ENCODE measurements at regions not wholly inside any gene's neighbourhood (a gene's known extent, or its start where the extent isn't known, plus 50 kb on each side); places are given as distances from the start of the nearest gene placed in this dataset.

DNA sequence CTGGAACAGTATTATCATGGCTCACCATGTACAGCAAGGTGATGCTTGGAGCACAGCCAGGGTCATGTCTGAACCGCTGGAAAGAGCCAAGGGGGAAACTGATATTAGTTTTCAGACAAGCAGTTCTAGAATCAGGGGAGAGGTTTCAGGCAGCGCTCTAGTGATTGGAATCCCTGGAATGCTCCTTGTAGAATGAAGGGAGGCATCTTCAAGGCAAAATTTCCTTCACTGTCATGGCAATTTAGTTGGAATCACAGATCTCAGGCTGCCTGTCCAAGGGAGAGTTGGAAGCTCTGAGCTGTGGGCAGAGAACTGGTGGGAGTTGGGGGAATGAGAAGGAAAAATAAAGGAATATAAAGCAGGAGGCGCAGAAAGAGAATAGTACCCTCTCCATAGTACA, 737.1 kb downstream of the PTPRU start:
- TF ChIP-seq FOXP2 (optimal IDR thresholded peaks at IDR 0.05; ENCODE audit: borderline replicate concordance, extremely low read depth, extremely low read length, insufficient read depth) (no peak), POLR2AphosphoS5 (IDR thresholded peaks at IDR 0.05; ENCODE audit: low read depth, low read length) (no peak), TAF1 (IDR thresholded peaks at IDR 0.05; ENCODE audit: borderline replicate concordance, insufficient read depth, low read length) (no peak), SIN3A (IDR thresholded peaks at IDR 0.05; ENCODE audit: borderline replicate concordance, insufficient read depth, low read length) (no peak)

DNA sequence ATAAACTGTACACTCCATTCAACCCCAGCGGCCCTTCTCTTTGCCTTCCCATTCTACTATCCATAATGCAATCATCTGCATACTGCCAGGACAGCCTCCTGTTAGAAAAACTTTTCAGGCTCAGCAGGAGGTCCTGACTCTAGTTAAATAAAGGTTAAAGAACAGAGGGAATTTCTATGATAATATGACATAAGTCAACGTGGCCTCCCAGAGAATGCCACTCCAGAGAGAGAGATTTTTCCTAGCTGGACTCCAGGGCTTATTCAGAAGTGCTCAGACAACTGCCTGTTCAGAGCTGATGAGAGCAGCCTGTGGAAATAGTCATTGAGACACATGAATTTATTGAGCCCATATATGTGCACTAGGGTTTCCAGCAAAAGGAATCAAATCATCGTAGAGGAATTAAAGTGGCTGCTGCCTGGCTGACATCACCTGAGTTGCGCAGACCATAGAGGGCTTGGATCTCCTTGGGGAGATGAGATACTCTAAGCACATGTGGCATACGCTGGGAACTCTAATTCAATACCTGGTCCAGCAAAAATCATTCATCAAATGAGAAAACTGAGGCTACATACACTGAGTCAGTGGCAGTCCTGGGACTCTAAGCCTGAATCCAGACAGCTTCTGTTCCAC, 736.2 kb downstream of the PTPRU start:
- TF ChIP-seq FOXP2 (optimal IDR thresholded peaks at IDR 0.05; ENCODE audit: borderline replicate concordance, extremely low read depth, extremely low read length, insufficient read depth): no peak
- TF ChIP-seq POLR2AphosphoS5 (IDR thresholded peaks at IDR 0.05; ENCODE audit: low read depth, low read length): no peak
- TF ChIP-seq TAF1 (IDR thresholded peaks at IDR 0.05; ENCODE audit: borderline replicate concordance, insufficient read depth, low read length): no peak
- TF ChIP-seq, protein P1, sequence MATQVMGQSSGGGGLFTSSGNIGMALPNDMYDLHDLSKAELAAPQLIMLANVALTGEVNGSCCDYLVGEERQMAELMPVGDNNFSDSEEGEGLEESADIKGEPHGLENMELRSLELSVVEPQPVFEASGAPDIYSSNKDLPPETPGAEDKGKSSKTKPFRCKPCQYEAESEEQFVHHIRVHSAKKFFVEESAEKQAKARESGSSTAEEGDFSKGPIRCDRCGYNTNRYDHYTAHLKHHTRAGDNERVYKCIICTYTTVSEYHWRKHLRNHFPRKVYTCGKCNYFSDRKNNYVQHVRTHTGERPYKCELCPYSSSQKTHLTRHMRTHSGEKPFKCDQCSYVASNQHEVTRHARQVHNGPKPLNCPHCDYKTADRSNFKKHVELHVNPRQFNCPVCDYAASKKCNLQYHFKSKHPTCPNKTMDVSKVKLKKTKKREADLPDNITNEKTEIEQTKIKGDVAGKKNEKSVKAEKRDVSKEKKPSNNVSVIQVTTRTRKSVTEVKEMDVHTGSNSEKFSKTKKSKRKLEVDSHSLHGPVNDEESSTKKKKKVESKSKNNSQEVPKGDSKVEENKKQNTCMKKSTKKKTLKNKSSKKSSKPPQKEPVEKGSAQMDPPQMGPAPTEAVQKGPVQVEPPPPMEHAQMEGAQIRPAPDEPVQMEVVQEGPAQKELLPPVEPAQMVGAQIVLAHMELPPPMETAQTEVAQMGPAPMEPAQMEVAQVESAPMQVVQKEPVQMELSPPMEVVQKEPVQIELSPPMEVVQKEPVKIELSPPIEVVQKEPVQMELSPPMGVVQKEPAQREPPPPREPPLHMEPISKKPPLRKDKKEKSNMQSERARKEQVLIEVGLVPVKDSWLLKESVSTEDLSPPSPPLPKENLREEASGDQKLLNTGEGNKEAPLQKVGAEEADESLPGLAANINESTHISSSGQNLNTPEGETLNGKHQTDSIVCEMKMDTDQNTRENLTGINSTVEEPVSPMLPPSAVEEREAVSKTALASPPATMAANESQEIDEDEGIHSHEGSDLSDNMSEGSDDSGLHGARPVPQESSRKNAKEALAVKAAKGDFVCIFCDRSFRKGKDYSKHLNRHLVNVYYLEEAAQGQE (IDR thresholded peaks at IDR 0.05; ENCODE audit: insufficient read depth in 1 of 2, low read depth in 2 of 2, low read length in 2 of 2): no peak
- TF ChIP-seq SIN3A (IDR thresholded peaks at IDR 0.05; ENCODE audit: borderline replicate concordance, insufficient read depth, low read length): no peak

DNA sequence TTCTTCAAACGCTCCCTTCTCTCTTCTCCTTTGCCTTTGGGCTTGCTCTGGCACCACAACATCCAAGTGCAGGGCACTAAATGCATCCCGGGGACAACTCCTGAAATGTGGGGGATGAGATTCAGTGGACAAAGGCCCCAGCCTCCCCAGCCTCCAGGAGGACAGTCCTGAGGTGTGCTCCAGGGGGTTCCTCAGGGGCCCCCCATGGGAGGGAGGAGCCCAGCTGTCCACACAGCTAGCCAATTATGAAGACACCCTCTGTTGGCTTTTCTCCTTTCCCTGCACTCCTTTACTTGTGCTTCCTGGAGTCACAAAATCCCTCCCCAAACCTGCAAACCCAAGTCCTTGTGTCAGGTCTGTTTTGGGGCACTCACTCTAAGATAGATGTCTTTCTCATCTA, 735.4 kb downstream of the PTPRU start:
- no peak for TF ChIP-seq POLR2AphosphoS5 (IDR thresholded peaks at IDR 0.05; ENCODE audit: low read depth, low read length)
- no peak for TF ChIP-seq SIN3A (IDR thresholded peaks at IDR 0.05; ENCODE audit: borderline replicate concordance, insufficient read depth, low read length)
- no peak for TF ChIP-seq TAF1 (IDR thresholded peaks at IDR 0.05; ENCODE audit: borderline replicate concordance, insufficient read depth, low read length)
- TF ChIP-seq FOXP2 (optimal IDR thresholded peaks at IDR 0.05; ENCODE audit: borderline replicate concordance, extremely low read depth, extremely low read length, insufficient read depth): no peak
- TF ChIP-seq, protein P1 (IDR thresholded peaks at IDR 0.05; ENCODE audit: insufficient read depth in 1 of 2, low read depth in 2 of 2, low read length in 2 of 2): no peak

DNA sequence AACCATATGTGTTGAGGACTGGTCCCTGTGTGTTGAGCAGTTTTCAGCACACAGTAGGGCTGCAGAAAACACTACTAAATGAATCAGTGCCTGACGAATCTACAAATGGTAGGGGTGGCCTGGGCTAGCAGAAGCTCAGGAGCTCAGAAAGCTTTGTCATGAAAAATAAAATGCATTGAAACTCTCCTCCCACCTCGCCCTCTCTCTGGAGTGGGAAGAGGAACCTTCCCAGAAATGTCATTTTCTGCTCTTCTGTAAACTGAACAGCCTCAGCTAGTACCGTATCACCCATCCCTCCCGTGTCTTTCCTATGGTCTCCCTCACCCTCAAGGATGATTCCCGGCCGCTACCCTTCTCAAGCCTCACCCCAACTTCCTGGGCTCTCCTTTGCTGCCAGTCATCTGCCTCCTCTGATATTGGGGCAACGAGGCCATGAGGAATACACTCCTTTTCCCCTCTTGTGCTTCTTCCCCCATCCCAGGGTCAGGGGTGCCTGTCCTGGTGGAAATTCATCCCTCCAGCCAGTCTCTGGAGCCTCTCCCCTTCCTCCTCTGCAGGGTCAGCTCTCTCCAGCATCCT, 734.5 kb downstream of the PTPRU start:
- TF ChIP-seq POLR2AphosphoS5 (IDR thresholded peaks at IDR 0.05; ENCODE audit: low read depth, low read length): no peak
- no peak for TF ChIP-seq FOXP2 (optimal IDR thresholded peaks at IDR 0.05; ENCODE audit: borderline replicate concordance, extremely low read depth, extremely low read length, insufficient read depth)
- no peak for TF ChIP-seq TAF1 (IDR thresholded peaks at IDR 0.05; ENCODE audit: borderline replicate concordance, insufficient read depth, low read length)
- TF ChIP-seq, protein P1 (IDR thresholded peaks at IDR 0.05; ENCODE audit: insufficient read depth in 1 of 2, low read depth in 2 of 2, low read length in 2 of 2): no peak
- no peak for TF ChIP-seq SIN3A (IDR thresholded peaks at IDR 0.05; ENCODE audit: borderline replicate concordance, insufficient read depth, low read length)

DNA sequence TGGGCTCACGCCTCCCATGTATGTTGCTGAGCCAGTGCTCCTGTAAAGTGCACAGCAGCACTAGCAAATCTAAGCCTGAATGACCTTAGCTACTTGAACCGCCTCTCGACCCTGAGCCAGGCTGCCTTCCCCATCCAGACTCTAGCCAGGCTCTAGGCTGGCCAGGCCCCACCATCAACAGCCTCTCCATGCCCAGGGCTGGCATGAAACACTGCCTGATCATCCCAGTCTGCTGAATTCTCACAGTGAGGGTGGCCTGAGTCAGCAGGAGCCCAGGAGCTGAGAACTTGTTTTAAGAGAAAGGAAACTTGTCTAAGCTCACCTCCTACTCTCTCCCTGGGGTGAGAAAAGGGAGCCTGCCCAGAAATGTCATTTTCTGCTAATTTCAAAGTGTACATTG, 733.3 kb downstream of the PTPRU start:
- TF ChIP-seq TAF1 (IDR thresholded peaks at IDR 0.05; ENCODE audit: borderline replicate concordance, insufficient read depth, low read length) (no peak), POLR2AphosphoS5 (IDR thresholded peaks at IDR 0.05; ENCODE audit: low read depth, low read length) (no peak), SIN3A (IDR thresholded peaks at IDR 0.05; ENCODE audit: borderline replicate concordance, insufficient read depth, low read length) (no peak), FOXP2 (optimal IDR thresholded peaks at IDR 0.05; ENCODE audit: borderline replicate concordance, extremely low read depth, extremely low read length, insufficient read depth) (no peak)
- TF ChIP-seq, protein P1 (IDR thresholded peaks at IDR 0.05; ENCODE audit: insufficient read depth in 1 of 2, low read depth in 2 of 2, low read length in 2 of 2): no peak

Measured in PFSK-1 (cell line).